Kidney (tissue), 13 donors: ENCODE measurements at regions not wholly inside any gene's neighbourhood (a gene's known extent, or its start where the extent isn't known, plus 50 kb on each side); places are given as distances from the start of the nearest gene placed in this dataset.
A peak's percentile ranks its signal among the peaks of the same experiment; 100 is the strongest.

ENCODE experiments used
- DNase-seq, 5 donors: peaks; one replicate each; pipeline ENCODE4 v3.0.0-alpha.2; 2013 to 2020
- FAIRE-seq: peaks from 2 replicates; lab custom pipeline; 2012; peaks lifted over from hg19 to GRCh38; lab: Jason Lieb, UNC
- H3K27ac ChIP-seq, 2 donors: one replicate each; pipeline ENCODE4 v1.7.0; 2013; ENCODE audit warnings: low read depth in 2 of 2, low read length in 2 of 2, inconsistent platforms in 1 of 2
- H3K27me3 ChIP-seq: one replicate; pipeline ENCODE4 v1.7.1; 2013; ENCODE audit warnings: low read length, inconsistent platforms; ENCODE audit not compliant: control insufficient read depth, insufficient read depth
- H3K36me3 ChIP-seq, 3 donors: one replicate each; pipeline versions ENCODE4 v1.7.0 to v1.7.1; 2013; ENCODE audit warnings: low read length in 3 of 3, control low read depth in 1 of 3, inconsistent platforms in 1 of 3; ENCODE audit not compliant: insufficient read depth in 3 of 3, control insufficient read depth in 2 of 3
- H3K4me1 ChIP-seq, 3 donors: one replicate each; pipeline versions ENCODE4 v1.7.0 to v1.7.1; 2013; ENCODE audit warnings: low read length in 3 of 3, inconsistent platforms in 1 of 3, low read depth in 1 of 3; ENCODE audit not compliant: control insufficient read depth in 2 of 3, insufficient read depth in 2 of 3
- H3K4me3 ChIP-seq, 3 donors: one replicate each; pipeline versions ENCODE4 v1.7.0 to v1.8.1; 2013; ENCODE audit warnings: low read length in 3 of 3, control low read depth in 1 of 3, inconsistent platforms in 1 of 3
- H3K9ac ChIP-seq, 3 donors: one replicate each; pipeline versions ENCODE4 v1.7.0 to v1.7.1; 2013; ENCODE audit warnings: low read length in 3 of 3, control low read depth in 1 of 3, inconsistent platforms in 1 of 3
- H3K9me3 ChIP-seq, 3 donors: one replicate each; pipeline versions ENCODE4 v1.7.0 to v1.7.1; 2013; ENCODE audit warnings: low read length in 3 of 3, control low read depth in 1 of 3, inconsistent platforms in 1 of 3; ENCODE audit not compliant: control insufficient read depth in 2 of 3, insufficient read depth in 1 of 3
- CTCF ChIP-seq: IDR thresholded peaks from 3 replicates; pipeline ENCODE4 v1.5.1; 2012; ENCODE audit warnings: mild to moderate bottlenecking, moderate library complexity, borderline replicate concordance; ENCODE audit not compliant: insufficient read depth; ENCODE audit errors: extremely low read depth
- intact Hi-C: fragments of 100-400 bp; cut with DNase I; formaldehyde crosslinking; loops from one replicate; pipeline ENCODE4 v1.11.1; 2022
- donor health status: control.
- donor health status: control.
- donor health status: control.
- donor health status: control.
- donor health status: control.
- donor health status: DM: yes; HTN: yes; CAD: no.
- donor health status: Normal renal cell carcinoma (clear cell type).

- Histone ChIP-seq H3K9me3 (peaks cover 0 to 9% (median 0%) of the 10 kb centered on the region in 3 donors), H3K27me3 (no peaks in the 10 kb centered on the region), H3K4me3 (no peak overlapping the region), H3K36me3 (no peaks in the 10 kb centered on the region), H3K27ac (no peak overlapping the region), H3K4me1 (no peaks in the 10 kb centered on the region), H3K9ac (no peak overlapping the region)
- TF ChIP-seq CTCF, result no peak
- no peak for DNase-seq
- no peak for FAIRE-seq
- intact Hi-C loops, result no loop called here
These were observed 920.9 kb upstream of the CTNND2 start for GRCh38 chr5:12825163-12825562.

- Histone ChIP-seq H3K4me1 (no peaks in the 10 kb centered on the region), H3K27ac (no peak overlapping the region), H3K9ac (no peak overlapping the region), H3K27me3 (no peaks in the 10 kb centered on the region), H3K4me3 (no peak overlapping the region), H3K36me3 (no peaks in the 10 kb centered on the region), H3K9me3 (no peaks in the 10 kb centered on the region)
- no peak for TF ChIP-seq CTCF
- FAIRE-seq (no peak), DNase-seq (no peak)
- intact Hi-C loops, result no loop called here
These were observed 901.0 kb upstream of the CTNND2 start for GRCh38 chr5:12805165-12805698.

- FAIRE-seq, result no peak
- TF ChIP-seq CTCF, result no peak
- Histone ChIP-seq H3K4me3 (no peak overlapping the region), H3K27me3 (no peaks in the 10 kb centered on the region), H3K9me3 (peaks cover 0 to 3% (median 0%) of the 10 kb centered on the region in 3 donors), H3K36me3 (no peaks in the 10 kb centered on the region), H3K4me1 (no peaks in the 10 kb centered on the region), H3K9ac (no peak overlapping the region), H3K27ac (no peak overlapping the region)
- intact Hi-C loops, result no loop called here
- no peak for DNase-seq
These were observed 894.9 kb upstream of the CTNND2 start for GRCh38 chr5:12799165-12799564.

- Histone ChIP-seq H3K27ac (no peak overlapping the region), H3K4me1 (no peaks in the 10 kb centered on the region), H3K36me3 (no peaks in the 10 kb centered on the region), H3K4me3 (no peak overlapping the region), H3K27me3 (no peaks in the 10 kb centered on the region), H3K9me3 (peaks cover 0 to 3% (median 0%) of the 10 kb centered on the region in 3 donors), H3K9ac (no peak overlapping the region)
- FAIRE-seq, result no peak
- TF ChIP-seq CTCF, result no peak
- peak in 1 of 5 donors; percentile 45 for DNase-seq
- intact Hi-C loops, result no loop called here
These were observed 891.1 kb upstream of the CTNND2 start for GRCh38 chr5:12795333-12795663.
